ENCODE measurements at regions not wholly inside any gene's neighbourhood (a gene's known extent, or its start where the extent isn't known, plus 50 kb on each side); places are given as distances from the start of the nearest gene placed in this dataset.

DNA sequence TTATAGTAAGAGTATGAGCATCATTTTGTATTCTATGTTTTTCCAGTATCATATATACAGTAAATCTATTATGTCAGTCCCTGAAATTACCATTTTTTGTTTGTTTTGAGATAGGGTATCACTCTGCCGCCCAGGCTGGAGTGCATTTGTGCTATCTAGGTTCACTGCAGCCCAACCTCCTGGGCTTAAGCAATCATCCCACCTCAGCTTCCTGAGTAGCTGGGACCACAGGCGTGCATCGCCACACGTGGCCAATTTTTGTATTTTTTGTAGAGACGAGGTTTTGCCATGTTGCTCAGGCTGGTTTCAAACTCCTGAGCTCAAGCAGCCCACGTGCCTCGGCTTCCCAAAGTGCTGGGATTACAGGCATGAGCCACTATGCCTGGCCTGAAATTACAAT is 85.6 kb downstream of the ZNF330 start:
- H3K4me1 Mint-ChIP-seq (ENCODE audit: low read depth) = peaks cover 17% of the 10 kb centered on the region
- no peak for DNase-seq (ENCODE audit: low spot score, unreplicated experiment)
- H3K9me3 Mint-ChIP-seq (ENCODE audit: low read depth) = no peaks in the 10 kb centered on the region
- no peaks in the 10 kb centered on the region for H3K27me3 Mint-ChIP-seq
- H3K36me3 Mint-ChIP-seq (ENCODE audit: insufficient read depth) = no peaks in the 10 kb centered on the region
- TF ChIP-seq, protein P1, sequence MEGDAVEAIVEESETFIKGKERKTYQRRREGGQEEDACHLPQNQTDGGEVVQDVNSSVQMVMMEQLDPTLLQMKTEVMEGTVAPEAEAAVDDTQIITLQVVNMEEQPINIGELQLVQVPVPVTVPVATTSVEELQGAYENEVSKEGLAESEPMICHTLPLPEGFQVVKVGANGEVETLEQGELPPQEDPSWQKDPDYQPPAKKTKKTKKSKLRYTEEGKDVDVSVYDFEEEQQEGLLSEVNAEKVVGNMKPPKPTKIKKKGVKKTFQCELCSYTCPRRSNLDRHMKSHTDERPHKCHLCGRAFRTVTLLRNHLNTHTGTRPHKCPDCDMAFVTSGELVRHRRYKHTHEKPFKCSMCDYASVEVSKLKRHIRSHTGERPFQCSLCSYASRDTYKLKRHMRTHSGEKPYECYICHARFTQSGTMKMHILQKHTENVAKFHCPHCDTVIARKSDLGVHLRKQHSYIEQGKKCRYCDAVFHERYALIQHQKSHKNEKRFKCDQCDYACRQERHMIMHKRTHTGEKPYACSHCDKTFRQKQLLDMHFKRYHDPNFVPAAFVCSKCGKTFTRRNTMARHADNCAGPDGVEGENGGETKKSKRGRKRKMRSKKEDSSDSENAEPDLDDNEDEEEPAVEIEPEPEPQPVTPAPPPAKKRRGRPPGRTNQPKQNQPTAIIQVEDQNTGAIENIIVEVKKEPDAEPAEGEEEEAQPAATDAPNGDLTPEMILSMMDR (IDR thresholded peaks at IDR 0.05; ENCODE audit: unreplicated experiment) = no peak
- no peak overlapping the region for H3K27ac Mint-ChIP-seq
- H3K4me3 Mint-ChIP-seq (ENCODE audit: low read depth) = no peak overlapping the region

DNA sequence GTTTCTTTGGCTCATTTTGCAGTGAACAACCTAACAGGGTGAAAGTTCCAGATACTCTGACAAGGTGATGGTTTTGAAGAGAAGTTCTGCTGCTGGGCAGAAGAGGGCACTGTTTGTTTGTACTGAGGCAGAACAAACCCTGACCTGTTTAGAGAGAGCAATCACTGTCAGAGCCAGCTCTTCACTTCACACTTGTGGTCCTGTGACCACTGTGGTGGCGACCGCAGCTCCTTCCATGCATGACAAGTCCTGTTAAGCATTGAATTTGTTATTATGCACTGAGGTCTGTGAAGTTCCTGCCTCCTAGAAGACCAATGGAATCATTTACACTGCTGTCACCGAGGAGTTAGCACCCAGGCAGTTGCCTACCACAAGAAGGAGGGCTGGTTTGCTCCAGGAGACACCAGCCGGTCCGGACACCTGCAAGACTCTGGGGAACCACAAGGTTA is 86.6 kb downstream of the ZNF330 start:
- no peak overlapping the region for H3K27ac Mint-ChIP-seq
- no peaks in the 10 kb centered on the region for H3K27me3 Mint-ChIP-seq
- no peak overlapping the region for H3K4me3 Mint-ChIP-seq (ENCODE audit: low read depth)
- H3K9me3 Mint-ChIP-seq (ENCODE audit: low read depth) = no peaks in the 10 kb centered on the region
- H3K4me1 Mint-ChIP-seq (ENCODE audit: low read depth) = peaks cover 17% of the 10 kb centered on the region
- TF ChIP-seq, protein P1 (IDR thresholded peaks at IDR 0.05; ENCODE audit: unreplicated experiment) = peak; percentile 81
- peak; percentile 22 for DNase-seq (ENCODE audit: low spot score, unreplicated experiment)
- H3K36me3 Mint-ChIP-seq (ENCODE audit: insufficient read depth) = no peaks in the 10 kb centered on the region

DNA sequence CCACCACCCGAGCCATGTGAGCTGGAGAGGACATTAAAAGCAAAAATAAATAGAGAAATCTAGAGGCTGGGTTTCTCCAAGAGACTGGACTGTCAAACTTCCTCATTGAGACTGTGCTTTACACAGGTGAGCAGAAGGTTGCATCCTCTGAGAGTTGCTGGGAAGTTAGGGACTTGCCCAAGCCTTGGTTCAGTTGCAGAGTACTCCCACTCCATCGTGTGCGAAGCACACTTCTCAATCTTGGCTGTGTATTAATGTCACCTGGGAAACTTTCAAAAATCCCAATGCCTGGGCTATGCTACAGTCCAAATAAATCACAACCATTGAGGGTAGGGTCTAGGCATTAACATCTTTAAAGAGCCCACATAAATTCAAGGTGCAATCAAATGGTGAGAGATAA is 89.2 kb downstream of the ZNF330 start:
- H3K9me3 Mint-ChIP-seq (ENCODE audit: low read depth) = no peaks in the 10 kb centered on the region
- no peak overlapping the region for H3K4me3 Mint-ChIP-seq (ENCODE audit: low read depth)
- no peak for DNase-seq (ENCODE audit: low spot score, unreplicated experiment)
- H3K4me1 Mint-ChIP-seq (ENCODE audit: low read depth) = peaks cover 16% of the 10 kb centered on the region
- H3K27me3 Mint-ChIP-seq = no peaks in the 10 kb centered on the region
- peaks cover 1% of the 10 kb centered on the region for H3K36me3 Mint-ChIP-seq (ENCODE audit: insufficient read depth)
- TF ChIP-seq, protein P1 (IDR thresholded peaks at IDR 0.05; ENCODE audit: unreplicated experiment) = no peak
- no peak overlapping the region for H3K27ac Mint-ChIP-seq

DNA sequence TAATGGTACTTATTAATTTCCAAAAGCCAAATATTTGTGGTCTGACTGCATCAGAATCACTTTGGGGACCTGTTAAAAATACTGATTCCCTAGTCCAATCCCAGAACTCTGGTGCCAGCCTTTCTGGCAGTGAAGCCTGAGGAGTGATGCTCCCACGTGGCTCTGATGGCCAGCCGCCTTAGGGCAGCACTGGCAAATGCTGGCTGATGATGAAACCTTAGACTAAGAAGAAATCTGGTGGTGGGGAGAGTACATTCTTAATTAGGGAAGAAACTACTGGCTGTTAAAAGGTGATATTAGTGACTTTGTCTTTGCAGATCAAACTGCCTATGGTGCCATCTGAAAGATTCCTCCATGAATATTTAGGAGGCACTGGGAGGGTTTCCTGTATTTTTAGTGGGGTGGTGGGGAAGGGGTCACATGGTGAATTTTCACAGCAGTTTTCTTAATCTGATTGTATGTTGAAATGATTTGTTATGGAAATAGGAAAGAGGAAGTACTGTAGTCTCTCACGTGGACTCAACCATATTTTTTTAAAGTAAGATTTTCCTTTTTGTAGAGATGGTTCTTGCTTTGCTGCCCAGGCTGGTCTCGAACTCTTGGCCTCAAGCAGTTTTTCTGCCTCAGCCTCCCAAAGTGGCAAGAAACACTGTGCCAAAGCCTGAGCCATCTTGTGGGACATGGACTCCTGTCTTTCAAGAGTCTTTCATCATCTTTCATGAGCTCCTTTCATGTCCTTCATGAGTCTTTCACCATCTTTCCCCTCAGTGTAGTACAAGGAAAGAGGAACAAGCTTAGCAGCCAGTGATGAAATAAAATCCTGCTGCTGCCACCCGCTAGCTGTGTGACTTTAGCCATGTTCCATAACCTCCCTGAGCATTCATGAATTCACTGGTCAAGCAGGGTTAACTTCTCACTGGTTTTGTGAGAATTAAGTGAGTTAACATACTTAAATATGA is 90.8 kb downstream of the ZNF330 start:
- H3K36me3 Mint-ChIP-seq (ENCODE audit: insufficient read depth) = peaks cover 1% of the 10 kb centered on the region
- H3K9me3 Mint-ChIP-seq (ENCODE audit: low read depth) = no peaks in the 10 kb centered on the region
- TF ChIP-seq, protein P1 (IDR thresholded peaks at IDR 0.05; ENCODE audit: unreplicated experiment) = no peak
- H3K27me3 Mint-ChIP-seq = no peaks in the 10 kb centered on the region
- no peak for DNase-seq (ENCODE audit: low spot score, unreplicated experiment)
- no peak overlapping the region for H3K4me3 Mint-ChIP-seq (ENCODE audit: low read depth)
- H3K4me1 Mint-ChIP-seq (ENCODE audit: low read depth) = peaks cover 9% of the 10 kb centered on the region
- no peak overlapping the region for H3K27ac Mint-ChIP-seq

DNA sequence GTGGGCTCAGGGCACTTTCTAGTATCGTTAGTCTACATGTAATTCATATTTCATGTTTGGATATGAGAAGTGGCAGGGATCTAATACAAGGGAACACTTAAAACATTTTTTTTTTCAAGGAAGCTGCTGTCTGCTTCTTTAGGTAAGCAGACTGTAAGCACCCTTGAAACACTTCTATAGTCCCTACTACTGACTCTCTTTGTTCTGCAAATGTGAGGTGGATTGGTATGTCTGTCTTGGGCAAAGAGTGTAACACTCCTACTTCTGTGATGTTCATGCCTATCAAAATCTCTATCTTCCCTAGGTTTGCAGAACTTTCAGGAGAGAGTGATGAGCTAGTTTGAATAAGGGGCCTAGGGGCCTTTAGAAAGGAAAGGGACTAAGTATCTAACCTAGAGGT is 93.9 kb downstream of the ZNF330 start:
- DNase-seq (ENCODE audit: low spot score, unreplicated experiment) = no peak
- TF ChIP-seq, protein P1 (IDR thresholded peaks at IDR 0.05; ENCODE audit: unreplicated experiment) = no peak
- Mint-ChIP-seq H3K36me3 (ENCODE audit: insufficient read depth) (peaks cover 1% of the 10 kb centered on the region), H3K9me3 (ENCODE audit: low read depth) (no peaks in the 10 kb centered on the region), H3K4me3 (ENCODE audit: low read depth) (no peak overlapping the region), H3K4me1 (ENCODE audit: low read depth) (no peaks in the 10 kb centered on the region), H3K27ac (no peak overlapping the region), H3K27me3 (no peaks in the 10 kb centered on the region)

All from progenitor cell of endocrine pancreas (in vitro differentiated cells).